Trophoblast cell (in vitro differentiated cells and primary cell): ENCODE measurements at regions not wholly inside any gene's neighbourhood (a gene's known extent, or its start where the extent isn't known, plus 50 kb on each side); places are given as distances from the start of the nearest gene placed in this dataset.

Source experiments
- DNase-seq, 2 donors: peaks; one replicate each; pipeline ENCODE4 v3.0.0-alpha.2; 2016
- H2AFZ ChIP-seq: 2 replicates; pipeline ENCODE4 v1.6.1; 2013; ENCODE audit warnings: low read length, moderate library complexity, mild to moderate bottlenecking; ENCODE audit not compliant: insufficient read depth, poor library complexity
- H2AK5ac ChIP-seq: 2 replicates; pipeline ENCODE4 v1.6.1; 2013; ENCODE audit warnings: mild to moderate bottlenecking, low read length
- H2BK120ac ChIP-seq: 2 replicates; pipeline ENCODE4 v1.6.1; 2013; ENCODE audit warnings: low read length, mild to moderate bottlenecking, moderate library complexity; ENCODE audit not compliant: insufficient read depth, poor library complexity
- H2BK12ac ChIP-seq: 2 replicates; pipeline ENCODE4 v1.6.1; 2013; ENCODE audit warnings: mild to moderate bottlenecking, low read length, moderate library complexity
- H2BK5ac ChIP-seq: 2 replicates; pipeline ENCODE4 v1.6.1; 2013; ENCODE audit warnings: low read length, low read depth, moderate library complexity, mild to moderate bottlenecking; ENCODE audit not compliant: poor library complexity
- H3K14ac ChIP-seq: 2 replicates; pipeline ENCODE4 v1.6.1; 2013; ENCODE audit warnings: mild to moderate bottlenecking, low read length
- H3K18ac ChIP-seq: 2 replicates; pipeline ENCODE4 v1.6.1; 2013; ENCODE audit warnings: mild to moderate bottlenecking, low read length
- H3K23ac ChIP-seq: 2 replicates; pipeline ENCODE4 v1.6.1; 2013; ENCODE audit warnings: low read length
- H3K27ac ChIP-seq: 2 replicates; pipeline ENCODE4 v1.5.1; 2013; ENCODE audit warnings: low read depth, mild to moderate bottlenecking, inconsistent platforms, low read length, moderate library complexity
- H3K27me3 ChIP-seq: 2 replicates; pipeline ENCODE4 v1.6.1; 2013; ENCODE audit warnings: inconsistent platforms, mild to moderate bottlenecking, low read length, moderate library complexity; ENCODE audit not compliant: insufficient read depth
- H3K36me3 ChIP-seq, 2 experiments: 1 replicate in 1 of 2; 2 replicates in 1 of 2; pipeline ENCODE4 v1.6.1; 2013; ENCODE audit warnings: low read length in 2 of 2, mild to moderate bottlenecking in 2 of 2, moderate library complexity in 1 of 2; ENCODE audit not compliant: insufficient read depth in 2 of 2, control insufficient read depth in 1 of 2
- H3K4ac ChIP-seq: 2 replicates; pipeline ENCODE4 v1.6.1; 2013; ENCODE audit warnings: low read depth, mild to moderate bottlenecking, low read length, moderate library complexity
- H3K4me1 ChIP-seq, 2 experiments: 1 replicate in 1 of 2; 2 replicates in 1 of 2; pipeline ENCODE4 v1.6.1; 2013; ENCODE audit warnings: low read length in 2 of 2, mild to moderate bottlenecking in 2 of 2, moderate library complexity in 1 of 2; ENCODE audit not compliant: insufficient read depth in 2 of 2, control insufficient read depth in 1 of 2
- H3K4me2 ChIP-seq: 2 replicates; pipeline ENCODE4 v1.6.1; 2013; ENCODE audit warnings: inconsistent platforms, mild to moderate bottlenecking, low read length, moderate library complexity
- H3K4me3 ChIP-seq: 2 replicates; pipeline ENCODE4 v1.5.1; 2013; ENCODE audit warnings: mild to moderate bottlenecking, low read depth, low read length, inconsistent platforms
- H3K79me1 ChIP-seq: one replicate; pipeline ENCODE4 v1.6.1; 2013; ENCODE audit warnings: low read length
- H3K79me2 ChIP-seq: 2 replicates; pipeline ENCODE4 v1.6.1; 2013; ENCODE audit warnings: low read length, mild to moderate bottlenecking; ENCODE audit not compliant: control insufficient read depth, insufficient read depth, poor library complexity
- H3K9ac ChIP-seq: 2 replicates; pipeline ENCODE4 v1.6.1; 2013; ENCODE audit warnings: mild to moderate bottlenecking, low read length
- H3K9me3 ChIP-seq: 2 replicates; pipeline ENCODE4 v1.6.1; 2013; ENCODE audit warnings: low read depth, mild to moderate bottlenecking, control low read depth, inconsistent platforms, low read length; ENCODE audit not compliant: insufficient read depth
- H4K12ac ChIP-seq: 2 replicates; pipeline ENCODE4 v1.6.1; 2013; ENCODE audit warnings: low read depth, mild to moderate bottlenecking, low read length, moderate library complexity
- H4K8ac ChIP-seq: 2 replicates; pipeline ENCODE4 v1.6.1; 2013; ENCODE audit warnings: low read depth, mild to moderate bottlenecking, low read length, moderate library complexity
- H4K91ac ChIP-seq: one replicate; pipeline ENCODE4 v1.6.1; 2013; ENCODE audit warnings: low read depth, mild to moderate bottlenecking, low read length, moderate library complexity
- WGBS: extraction: QIAGEN DNeasy Blood & Tissue Kit; methylation state at CpG from one replicate; pipeline ENCODE4 v1.1.7; 2013; ENCODE audit warnings: missing lambda C conversion rate; ENCODE audit not compliant: insufficient read length, insufficient coverage; ENCODE audit errors: extremely low coverage; 5-methylcytosine and 5-hydroxymethylcytosine counted together

DNA sequence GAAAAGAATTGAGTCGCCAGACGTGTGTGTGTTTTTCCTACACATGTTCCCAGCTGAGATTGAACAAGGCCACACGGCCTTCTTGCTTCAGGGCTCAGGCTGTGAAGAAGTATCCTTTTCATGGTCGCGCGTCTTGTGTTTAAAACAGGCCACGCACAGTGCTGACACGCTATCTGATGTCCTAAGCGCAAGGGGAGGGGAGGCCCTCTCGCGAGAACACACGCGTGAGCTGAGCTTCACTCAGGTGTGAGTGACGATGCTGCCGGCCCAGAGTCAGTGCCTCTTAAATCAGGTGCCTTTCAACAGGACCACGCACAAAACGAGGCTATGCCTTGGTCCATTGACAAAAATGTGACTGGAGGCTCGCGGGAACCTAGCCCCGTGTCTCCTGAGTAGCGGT is 103.7 kb downstream of the TEX29 start:
- H4K12ac ChIP-seq = no peak overlapping the region
- no peak overlapping the region for H2AK5ac ChIP-seq
- no peak for DNase-seq
- no peak overlapping the region for H3K9ac ChIP-seq
- H3K27me3 ChIP-seq = no peaks in the 10 kb centered on the region
- H2BK12ac ChIP-seq = no peak overlapping the region
- H4K91ac ChIP-seq = no peak overlapping the region
- no peaks in the 10 kb centered on the region for H3K9me3 ChIP-seq
- H3K14ac ChIP-seq = no peak overlapping the region
- H4K8ac ChIP-seq = no peak overlapping the region
- H3K79me1 ChIP-seq = no peaks in the 10 kb centered on the region
- no peak overlapping the region for H2AFZ ChIP-seq
- no peak overlapping the region for H2BK5ac ChIP-seq
- H3K4ac ChIP-seq = no peak overlapping the region
- H3K27ac ChIP-seq = no peak overlapping the region
- no peaks in the 10 kb centered on the region for H3K36me3 ChIP-seq
- no peak overlapping the region for H2BK120ac ChIP-seq
- no peaks in the 10 kb centered on the region for H3K79me2 ChIP-seq
- H3K23ac ChIP-seq = no peak overlapping the region
- no peak overlapping the region for H3K4me3 ChIP-seq
- H3K4me2 ChIP-seq = no peak overlapping the region
- H3K18ac ChIP-seq = no peak overlapping the region
- no CpG with 5 or more reads among the region's 21 CpGs for WGBS
- H3K4me1 ChIP-seq = peaks cover 3 to 5% of the 10 kb centered on the region in 2 experiments

DNA sequence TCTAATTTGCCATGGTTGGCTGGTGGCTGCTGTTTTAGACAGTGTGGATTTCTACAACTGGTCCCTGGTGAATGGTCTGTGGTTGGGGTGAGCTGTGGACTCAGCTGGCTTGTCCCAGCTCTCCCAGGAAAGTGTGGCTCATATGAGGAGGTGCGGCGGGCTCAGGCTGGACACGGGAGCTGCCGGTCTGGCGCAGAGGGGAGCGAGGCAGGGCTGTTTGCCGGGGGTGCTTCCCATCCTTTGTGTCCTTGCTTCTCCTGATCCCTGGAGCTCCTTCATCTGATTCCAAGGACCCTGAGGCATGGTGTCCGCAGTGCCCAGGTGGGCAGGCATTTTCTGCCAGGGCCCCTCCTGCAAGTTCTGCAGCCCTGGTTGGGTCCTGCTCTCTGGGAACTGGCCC is 104.9 kb downstream of the TEX29 start:
- DNase-seq = no peak
- Histone ChIP-seq H3K27ac (no peak overlapping the region), H4K91ac (no peak overlapping the region), H3K4ac (no peak overlapping the region), H3K4me2 (no peak overlapping the region), H4K12ac (no peak overlapping the region), H4K8ac (no peak overlapping the region), H2AK5ac (no peak overlapping the region), H2BK5ac (no peak overlapping the region), H2AFZ (no peak overlapping the region), H3K9ac (no peak overlapping the region), H2BK120ac (no peak overlapping the region), H3K14ac (no peak overlapping the region), H3K27me3 (no peaks in the 10 kb centered on the region), H3K23ac (no peak overlapping the region), H3K79me2 (no peaks in the 10 kb centered on the region), H3K36me3 (no peaks in the 10 kb centered on the region), H3K4me3 (no peak overlapping the region), H3K18ac (no peak overlapping the region), H3K9me3 (no peaks in the 10 kb centered on the region), H3K79me1 (no peaks in the 10 kb centered on the region), H2BK12ac (no peak overlapping the region), H3K4me1 (peaks cover 3 to 7% of the 10 kb centered on the region in 2 experiments)
- no CpG with 5 or more reads among the region's 8 CpGs for WGBS

DNA sequence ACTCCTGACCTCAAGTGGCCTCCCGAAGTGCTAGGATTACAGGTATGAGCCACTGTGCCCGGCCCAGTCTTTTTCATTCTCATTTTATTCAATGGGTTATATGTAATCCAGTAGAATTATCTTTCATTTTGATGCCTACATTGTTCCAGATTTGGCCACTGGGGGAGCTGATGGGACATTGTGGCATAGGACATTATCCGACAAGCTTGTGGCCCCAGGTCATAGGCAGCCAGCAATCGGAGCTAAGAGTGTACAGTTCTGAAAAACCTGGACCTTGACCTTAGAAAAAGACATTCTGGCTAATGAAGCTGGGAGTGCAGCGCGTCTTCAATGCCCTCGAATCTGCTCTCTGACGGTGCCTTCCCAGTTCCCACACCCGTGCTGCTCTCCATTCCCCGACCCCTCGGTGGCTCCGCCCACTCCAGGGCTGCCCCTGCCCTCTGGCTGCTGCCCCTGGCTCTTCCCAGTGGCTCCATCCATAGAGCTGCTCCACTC is 108.7 kb downstream of the TEX29 start:
- Histone ChIP-seq H2AFZ (no peak overlapping the region), H3K4me3 (peak overlapping the region; percentile 23), H2BK12ac (no peak overlapping the region), H3K79me1 (no peaks in the 10 kb centered on the region), H3K27me3 (no peaks in the 10 kb centered on the region), H3K23ac (no peak overlapping the region), H2AK5ac (no peak overlapping the region), H3K14ac (no peak overlapping the region), H2BK120ac (no peak overlapping the region), H3K79me2 (no peaks in the 10 kb centered on the region), H3K9ac (no peak overlapping the region), H3K9me3 (peaks cover 3% of the 10 kb centered on the region), H2BK5ac (no peak overlapping the region), H4K8ac (no peak overlapping the region), H3K18ac (no peak overlapping the region), H3K4me2 (peak overlapping the region; percentile 70), H3K27ac (no peak overlapping the region), H3K4me1 (peaks cover 0 to 3% of the 10 kb centered on the region in 2 experiments), H3K36me3 (no peaks in the 10 kb centered on the region), H4K12ac (no peak overlapping the region), H3K4ac (no peak overlapping the region), H4K91ac (no peak overlapping the region)
- DNase-seq = peak; percentile 37 to 69
- no CpG with 5 or more reads among the region's 12 CpGs for WGBS

DNA sequence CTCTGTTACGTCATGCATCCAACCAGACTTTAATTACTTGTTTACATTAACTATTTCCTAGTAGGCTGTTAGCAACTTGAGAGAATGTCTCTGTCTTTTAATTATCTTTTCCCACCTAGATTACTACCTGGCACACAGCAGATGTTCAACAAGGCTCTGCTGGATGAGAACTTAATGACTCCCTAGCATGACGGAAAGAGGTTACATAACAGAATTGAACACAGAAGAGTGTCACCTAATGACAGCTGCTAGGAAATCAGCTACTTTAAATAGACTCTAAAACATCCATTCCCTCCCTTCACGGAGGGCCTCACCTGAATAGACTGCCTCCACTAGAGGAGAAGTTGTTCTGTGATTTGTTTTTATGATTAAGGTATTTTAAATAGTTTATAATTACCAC is 110.8 kb downstream of the TEX29 start:
- Histone ChIP-seq H3K27ac (no peak overlapping the region), H3K79me2 (no peaks in the 10 kb centered on the region), H3K9ac (no peak overlapping the region), H3K18ac (no peak overlapping the region), H3K4me2 (no peak overlapping the region), H3K23ac (no peak overlapping the region), H3K36me3 (no peaks in the 10 kb centered on the region), H2AK5ac (no peak overlapping the region), H2BK5ac (no peak overlapping the region), H3K14ac (no peak overlapping the region), H3K79me1 (no peaks in the 10 kb centered on the region), H4K8ac (no peak overlapping the region), H4K12ac (no peak overlapping the region), H3K4me3 (no peak overlapping the region), H3K27me3 (no peaks in the 10 kb centered on the region), H3K4me1 (peaks cover 0 to 3% of the 10 kb centered on the region in 2 experiments), H3K4ac (no peak overlapping the region), H2AFZ (no peak overlapping the region), H3K9me3 (peaks cover 3% of the 10 kb centered on the region), H2BK12ac (no peak overlapping the region), H2BK120ac (no peak overlapping the region), H4K91ac (no peak overlapping the region)
- DNase-seq = no peak
- no CpG with 5 or more reads among the region's 3 CpGs for WGBS
